Posterior vena cava (tissue), 2 donors: ENCODE measurements at regions not wholly inside any gene's neighbourhood (a gene's known extent, or its start where the extent isn't known, plus 50 kb on each side); places are given as distances from the start of the nearest gene placed in this dataset.
"Not testable (repeated sequence)": the region's sequence is repeated elsewhere in the genome, so short reads cannot be mapped to it uniquely, and the experiment has no call there.

Experiments used
- DNase-seq: peaks from one replicate; pipeline ENCODE4 v3.0.0-alpha.2; 2020; ENCODE audit warnings: low spot score
- intact Hi-C, 2 donors: fragments of 100-400 bp; cut with DNase I; formaldehyde crosslinking; loops; one replicate each; pipeline versions ENCODE4 v1.14.1 to v1.14.2; 2022 to 2023
- donor health status: DM: yes; HTN: yes; CAD: no.
- donor health status: DM: yes; HTN: yes; CAD: no.

- intact Hi-C loops: no loop called here
Observed at GRCh38 chr2:78237704-78238103, 715.5 kb upstream of the LRRTM4 start.

DNA sequence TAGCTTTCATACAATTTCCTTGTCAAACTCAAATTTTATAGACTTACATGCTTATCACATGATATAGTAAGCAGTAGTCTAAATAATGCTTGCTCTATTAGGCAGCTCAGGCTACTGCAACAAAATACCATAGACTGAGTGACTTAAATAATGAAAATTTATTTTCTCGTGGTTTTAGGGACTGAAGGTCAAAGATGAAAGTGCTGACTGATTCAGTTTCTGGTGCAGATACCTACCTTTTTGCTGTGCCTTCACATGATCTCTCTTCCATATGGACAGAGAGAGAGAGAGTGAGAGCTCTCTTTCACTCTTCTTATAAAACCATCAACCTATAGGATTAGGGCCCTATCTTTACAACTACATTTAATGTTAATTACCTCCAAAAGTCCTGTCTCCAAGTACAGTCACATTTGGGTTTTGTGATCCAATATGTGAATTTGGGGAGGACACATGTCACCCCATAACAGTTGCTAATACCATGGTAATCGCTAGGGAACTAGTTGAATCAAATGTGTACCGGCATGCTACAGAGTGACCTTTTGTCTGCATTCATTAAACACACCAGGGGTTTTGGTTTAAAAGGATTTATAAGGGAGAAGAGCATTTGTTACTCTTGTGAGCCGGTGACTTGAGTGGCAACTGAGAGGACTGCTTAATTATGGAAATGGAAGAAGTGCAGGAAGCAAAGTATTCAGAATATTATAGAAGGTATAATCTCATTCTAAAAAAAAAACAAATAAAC, 723.4 kb upstream of the LRRTM4 start:
- DNase-seq: no peak
- intact Hi-C loops: no loop called here

More at GRCh38 chr2:78237704-78238103, 715.5 kb upstream of the LRRTM4 start:
- no peak for DNase-seq

GRCh38 chr2:78251708-78252107, 729.5 kb upstream of the LRRTM4 start:
- intact Hi-C loops: no loop called here
- DNase-seq: no peak

- intact Hi-C loops: no loop called here
- no peak for DNase-seq
Observed at GRCh38 chr2:78260861-78261260, 738.7 kb upstream of the LRRTM4 start.

DNA sequence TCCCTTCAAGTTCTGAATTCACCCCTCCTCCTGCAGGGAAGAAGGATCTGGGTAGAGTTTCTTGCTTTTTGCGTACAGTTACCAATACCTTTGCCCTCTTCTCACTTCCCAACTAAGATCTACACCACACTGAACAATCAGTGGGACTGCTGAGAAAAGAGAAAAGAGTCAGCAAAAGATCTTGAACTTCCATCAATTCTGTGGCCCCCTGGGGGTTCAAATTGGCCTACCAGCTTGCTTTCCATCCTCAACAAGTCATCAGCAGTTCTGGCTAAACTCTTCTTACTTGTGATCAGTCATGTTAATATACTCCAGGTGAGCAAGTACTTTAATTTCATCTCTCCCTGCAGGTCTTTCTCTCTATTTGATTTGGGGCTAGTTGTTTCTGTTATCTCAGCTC, 739.3 kb upstream of the LRRTM4 start:
- intact Hi-C loops: no loop called here
- DNase-seq: no peak

- intact Hi-C loops, DNase-seq: not testable (repeated sequence)
Observed at GRCh38 chr2:78262089-78262488, 739.9 kb upstream of the LRRTM4 start.

- intact Hi-C loops: no loop called here
- DNase-seq: no peak
Observed at GRCh38 chr2:78262713-78263375, 740.7 kb upstream of the LRRTM4 start.

DNA sequence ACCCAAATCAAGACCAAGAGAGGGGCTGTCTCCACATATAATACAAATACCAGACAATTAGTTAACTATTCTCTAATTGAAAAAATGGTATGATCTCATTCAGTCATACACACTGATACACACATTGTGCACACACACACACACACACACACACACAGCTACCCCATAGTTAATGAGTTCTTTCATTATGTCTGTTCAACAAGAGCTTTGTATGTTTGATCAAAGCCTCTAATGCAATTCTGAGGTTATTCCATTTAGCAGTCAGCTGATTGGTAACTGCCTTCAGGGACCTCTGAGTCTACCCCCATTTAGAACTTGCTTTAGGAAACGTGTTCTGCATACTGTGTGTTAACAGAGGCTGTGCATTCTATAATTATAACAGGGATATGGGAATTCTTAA, 741.4 kb upstream of the LRRTM4 start:
- DNase-seq: no peak
- intact Hi-C loops: no loop called here

DNA sequence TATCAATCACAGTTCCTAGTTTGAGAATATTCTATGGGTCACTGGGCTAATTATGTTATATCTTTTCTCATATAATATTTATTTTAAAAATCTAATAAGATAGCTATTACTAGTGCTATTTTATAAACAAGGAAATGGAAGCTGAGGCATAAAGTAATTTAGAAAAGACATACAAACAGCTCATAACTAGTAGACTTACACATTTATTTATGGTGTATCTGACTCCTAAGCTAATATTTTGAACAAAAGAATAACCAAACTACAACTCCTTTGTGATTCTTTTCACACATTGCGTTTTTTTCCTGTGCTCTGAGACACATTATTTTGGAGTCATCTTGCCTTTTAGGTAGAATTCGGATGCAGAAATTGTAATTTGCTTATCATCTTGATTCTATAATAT, 742.0 kb upstream of the LRRTM4 start:
- intact Hi-C loops: no loop called here
- no peak for DNase-seq

GRCh38 chr2:78281164-78281563, 744.3 kb upstream of the REG3G start:
- no peak for DNase-seq
- intact Hi-C loops: no loop called here

DNA sequence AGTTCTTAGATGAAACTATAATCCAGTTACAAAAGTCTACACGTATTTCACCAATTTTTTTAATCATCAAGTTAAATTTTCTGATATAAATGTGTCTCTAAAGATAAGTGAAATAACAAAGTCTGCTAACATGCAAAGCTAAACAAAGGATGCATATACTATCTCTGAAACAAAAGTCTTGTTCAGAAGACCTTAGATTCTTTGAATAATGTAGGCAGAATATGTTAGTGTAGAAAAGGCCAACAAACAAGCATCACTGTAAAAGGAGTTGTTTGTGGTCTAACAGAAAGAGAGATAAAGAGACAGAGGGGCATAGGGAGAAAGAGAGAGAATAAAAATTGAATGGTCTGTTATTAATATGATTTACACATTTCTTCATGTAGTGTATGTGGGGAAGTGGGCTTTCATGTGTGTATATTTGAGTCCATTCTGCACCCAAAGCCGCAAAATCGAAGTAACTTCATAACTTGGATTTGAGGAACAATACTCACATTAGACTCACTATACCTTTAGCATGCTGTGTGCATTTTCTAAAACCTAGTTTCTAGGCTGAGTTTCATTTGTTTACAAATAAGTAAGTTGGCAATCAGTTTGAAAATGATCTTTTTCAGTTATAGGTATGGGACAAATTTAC, 734.8 kb upstream of the REG3G start:
- intact Hi-C loops: no loop called here
- DNase-seq: no peak

- DNase-seq: no peak
- intact Hi-C loops: no loop called here
Observed at GRCh38 chr2:78293768-78294167, 731.7 kb upstream of the REG3G start.

- DNase-seq: no peak
- intact Hi-C loops: no loop called here
Observed at GRCh38 chr2:78301166-78301789, 724.2 kb upstream of the REG3G start.

DNA sequence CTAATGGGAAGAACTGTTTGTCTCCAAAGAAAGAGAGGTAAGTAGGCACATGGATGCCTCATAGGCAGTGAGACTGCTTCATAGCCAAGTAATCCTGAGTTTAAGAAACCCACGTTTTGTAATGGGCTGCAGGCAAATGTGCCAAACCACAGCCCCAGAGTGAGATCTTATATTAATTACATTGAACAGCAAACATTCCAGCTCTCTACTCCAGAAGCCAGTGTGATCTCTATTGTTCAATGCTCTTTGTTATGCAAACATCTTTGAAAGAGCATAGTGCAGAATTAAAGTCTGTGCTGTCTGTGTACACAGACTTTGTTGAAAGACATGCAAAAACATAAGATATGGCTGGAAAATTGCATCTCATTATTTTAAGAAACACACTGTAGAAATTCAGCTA, 720.8 kb upstream of the REG3G start:
- DNase-seq: no peak
- intact Hi-C loops: no loop called here

- intact Hi-C loops: no loop called here
- DNase-seq: no peak
Observed at GRCh38 chr2:78309460-78309859, 716.0 kb upstream of the REG3G start.

GRCh38 chr2:78315368-78315767, 710.1 kb upstream of the REG3G start:
- intact Hi-C loops: no loop called here
- no peak for DNase-seq

DNA sequence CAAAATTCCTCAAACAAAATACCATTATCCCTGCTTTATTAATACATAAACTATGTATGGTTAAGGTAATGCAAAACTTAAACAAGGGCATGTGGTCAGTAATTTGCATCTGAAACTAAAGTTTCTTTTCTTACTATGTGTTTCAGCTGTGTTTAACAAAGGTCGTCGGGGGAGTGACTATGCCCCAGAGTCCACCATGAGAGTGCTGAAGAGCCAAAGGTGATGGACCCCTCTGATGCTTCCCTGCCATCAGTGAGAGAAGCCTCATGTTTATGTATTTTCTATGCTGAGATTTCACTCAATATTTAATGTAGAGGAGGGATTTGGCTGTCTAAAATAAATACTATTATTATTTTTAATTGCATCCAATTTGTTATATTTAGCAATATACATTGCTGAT, 707.2 kb upstream of the REG3G start:
- intact Hi-C loops: no loop called here
- no peak for DNase-seq

GRCh38 chr2:78330193-78330592, 695.3 kb upstream of the REG3G start:
- no peak for DNase-seq
- intact Hi-C loops: no loop called here

- no peak for DNase-seq
- intact Hi-C loops: no loop called here
Observed at GRCh38 chr2:78351208-78351607, 674.3 kb upstream of the REG3G start.

GRCh38 chr2:78353168-78353567, 672.3 kb upstream of the REG3G start:
- DNase-seq: no peak
- intact Hi-C loops: no loop called here
